Gastroesophageal sphincter (tissue), 3 donors: ENCODE measurements at regions not wholly inside any gene's neighbourhood (a gene's known extent, or its start where the extent isn't known, plus 50 kb on each side); places are given as distances from the start of the nearest gene placed in this dataset.

Experiments
- CTCF ChIP-seq, 4 experiments: fragments of 200-600 bp in 2 of 4; fragments of 450-650 bp in 2 of 4; sonication (generic) in 1 of 4; IDR thresholded peaks; one replicate each; pipeline ENCODE4 v1.5.1; 2017 to 2019; ENCODE audit warnings: antibody characterized with exemption in 4 of 4, mild to moderate bottlenecking in 2 of 4, moderate library complexity in 2 of 4
- POLR2A ChIP-seq, 2 donors: fragments of 450-650 bp; IDR thresholded peaks; one replicate each; pipeline ENCODE4 v1.6.1; 2017; ENCODE audit warnings: antibody characterized with exemption in 2 of 2, mild to moderate bottlenecking in 2 of 2, moderate library complexity in 1 of 2

DNA sequence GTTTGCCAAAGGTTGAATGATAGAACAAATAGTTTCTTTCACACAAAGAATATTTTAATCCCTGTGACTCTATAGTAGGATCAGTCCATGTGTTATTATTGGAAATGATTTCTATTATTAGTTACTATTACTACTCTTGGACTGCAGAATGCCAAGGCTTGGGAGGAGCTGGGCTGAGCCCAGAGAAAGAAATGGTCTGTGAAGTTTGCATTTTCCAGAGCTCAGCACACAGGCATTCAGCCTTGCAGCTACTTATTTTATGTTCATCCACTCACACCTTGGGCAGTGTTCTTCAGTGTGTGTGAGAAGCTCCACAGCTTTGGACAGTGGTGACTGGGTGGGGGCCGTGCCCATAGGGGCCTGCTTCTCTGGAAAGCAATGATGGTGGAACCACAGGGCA, 583.1 kb downstream of the CCDC171 start:
- TF ChIP-seq CTCF (IDR thresholded peaks at IDR 0.05) (no peak), POLR2A (IDR thresholded peaks at IDR 0.05) (no peak)
